HG03571 (cell line): ENCODE measurements at regions not wholly inside any gene's neighbourhood (a gene's known extent, or its start where the extent isn't known, plus 50 kb on each side); places are given as distances from the start of the nearest gene placed in this dataset.
"Not testable (repeated sequence)": the region's sequence is repeated elsewhere in the genome, so short reads cannot be mapped to it uniquely, and the experiment has no call there.

ENCODE experiments used
- ATAC-seq: cut with Tn5 transposase; IDR thresholded peaks from one replicate; pipeline ENCODE4 v1.9.1; 2021; ENCODE audit not compliant: unreplicated experiment

- no peak for ATAC-seq
Measured at GRCh38 chr2:35463805-35464596, 891.6 kb upstream of the CRIM1 start.

GRCh38 chr2:35462226-35462998 is 893.2 kb upstream of the CRIM1 start:
- no peak for ATAC-seq

GRCh38 chr2:35461406-35461805 is 894.2 kb upstream of the CRIM1 start:
- no peak for ATAC-seq

- ATAC-seq, result no peak
Measured at GRCh38 chr2:35454966-35455638, 900.5 kb upstream of the CRIM1 start.

GRCh38 chr2:35447821-35448220 is 907.8 kb upstream of the CRIM1 start:
- ATAC-seq, result no peak

- no peak for ATAC-seq
Measured at GRCh38 chr2:35447215-35447614, 908.4 kb upstream of the CRIM1 start.

DNA sequence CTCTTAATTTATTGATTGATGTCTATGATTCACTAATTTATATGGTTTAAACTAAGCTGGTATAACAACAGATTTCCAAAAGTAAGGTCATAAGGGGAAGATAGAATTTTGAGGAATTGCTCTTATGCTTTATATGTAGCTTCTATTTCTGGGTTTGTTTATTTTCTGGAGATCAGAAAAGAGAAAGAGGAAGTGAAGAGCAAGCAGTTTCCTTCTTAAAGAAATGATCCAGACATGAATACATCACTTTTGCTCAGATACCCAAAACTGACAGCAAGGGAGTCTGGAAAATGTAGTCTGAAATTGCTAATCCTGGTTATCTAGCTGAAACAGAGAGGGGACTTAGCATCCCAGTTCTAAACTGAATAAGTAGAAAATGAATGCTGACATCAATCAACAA is 912.5 kb upstream of the CRIM1 start:
- ATAC-seq, result no peak

DNA sequence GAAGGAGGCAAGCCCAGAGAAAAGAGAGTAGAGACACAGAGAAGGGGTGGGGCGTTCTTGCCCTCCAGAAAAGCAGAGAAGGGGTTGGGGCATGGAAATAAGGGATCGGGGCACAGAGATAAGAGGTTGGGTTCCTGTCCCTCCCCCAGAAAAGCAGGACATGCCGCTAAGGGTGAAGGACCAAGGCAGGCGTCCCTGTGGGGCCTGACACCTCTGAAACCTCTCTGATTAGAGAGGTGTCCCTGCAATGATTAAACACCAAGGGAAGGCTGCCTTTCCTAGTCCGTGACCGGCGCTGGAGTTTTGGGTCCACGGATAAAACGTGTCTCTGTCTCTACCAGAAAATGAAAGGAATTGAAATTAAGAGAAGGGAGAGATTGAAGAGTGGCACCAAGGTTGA is 914.0 kb upstream of the CRIM1 start:
- ATAC-seq, result not testable (repeated sequence)

DNA sequence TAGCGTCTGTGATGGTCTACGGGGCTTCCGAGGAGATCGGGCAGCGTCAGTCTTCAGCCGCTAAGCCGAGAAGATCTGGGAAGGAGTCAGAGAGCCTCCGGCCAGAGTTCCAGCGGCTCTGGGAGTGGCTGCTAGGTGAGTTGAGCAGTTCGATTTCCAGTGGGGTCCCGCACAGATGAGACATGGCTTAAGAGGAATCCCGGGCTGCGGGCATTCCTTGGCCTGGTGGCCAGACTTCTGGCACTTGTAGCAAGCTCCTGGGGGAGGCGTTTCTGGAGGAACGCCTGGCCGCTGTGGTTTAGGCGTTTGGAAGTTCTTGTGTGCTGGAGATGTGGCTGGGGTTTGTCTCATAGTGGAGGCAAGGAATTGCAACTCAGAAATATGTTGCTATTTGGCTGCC is 915.3 kb upstream of the CRIM1 start:
- ATAC-seq, result not testable (repeated sequence)

GRCh38 chr2:35436893-35437292 is 918.7 kb upstream of the CRIM1 start:
- ATAC-seq, result not testable (repeated sequence)

DNA sequence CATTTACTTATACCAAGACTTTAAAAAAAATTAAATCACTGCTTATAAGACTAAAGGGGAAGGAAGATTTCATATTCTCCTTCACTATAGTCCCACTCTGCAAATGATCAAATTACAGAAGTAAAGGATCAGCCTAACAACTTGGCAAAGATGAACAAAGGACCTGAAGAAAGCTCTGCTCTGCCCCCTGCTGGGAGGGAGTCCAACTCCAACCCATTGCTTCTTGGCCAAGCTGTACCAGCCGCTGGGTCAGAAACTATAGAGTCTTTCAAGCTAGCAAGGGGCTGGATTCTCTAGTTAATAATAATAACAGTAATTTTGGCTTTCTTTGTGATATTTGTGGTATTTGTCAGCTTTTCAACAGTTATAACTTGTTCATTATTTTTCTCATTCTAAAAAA is 927.0 kb upstream of the CRIM1 start:
- no peak for ATAC-seq

GRCh38 chr2:35421485-35421884 is 934.1 kb upstream of the CRIM1 start:
- ATAC-seq, result no peak

GRCh38 chr2:35417293-35417692 is 938.3 kb upstream of the CRIM1 start:
- no peak for ATAC-seq

- no peak for ATAC-seq
Measured at GRCh38 chr2:35416391-35417140, 939.0 kb upstream of the CRIM1 start.

DNA sequence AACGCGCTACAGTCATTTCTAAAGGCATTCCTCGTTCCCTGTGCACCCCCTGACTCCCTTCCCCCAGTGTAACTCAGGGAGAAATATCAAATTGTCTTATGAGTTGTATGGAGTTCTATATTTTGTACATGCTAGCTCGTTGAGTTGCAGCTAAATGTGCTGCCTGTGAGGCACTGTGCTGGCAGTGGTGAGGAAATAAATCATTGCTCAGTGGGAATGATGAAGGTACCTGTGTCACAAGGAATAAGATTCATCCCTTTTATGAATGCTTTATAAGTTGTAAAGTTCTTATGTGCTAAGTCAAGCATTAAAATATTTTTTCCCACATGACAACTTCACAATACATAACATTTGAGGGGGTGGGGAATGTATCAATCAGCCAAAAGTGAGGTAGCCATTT is 939.6 kb upstream of the CRIM1 start:
- ATAC-seq, result no peak

- no peak for ATAC-seq
Measured at GRCh38 chr2:35415282-35415681, 940.3 kb upstream of the CRIM1 start.

DNA sequence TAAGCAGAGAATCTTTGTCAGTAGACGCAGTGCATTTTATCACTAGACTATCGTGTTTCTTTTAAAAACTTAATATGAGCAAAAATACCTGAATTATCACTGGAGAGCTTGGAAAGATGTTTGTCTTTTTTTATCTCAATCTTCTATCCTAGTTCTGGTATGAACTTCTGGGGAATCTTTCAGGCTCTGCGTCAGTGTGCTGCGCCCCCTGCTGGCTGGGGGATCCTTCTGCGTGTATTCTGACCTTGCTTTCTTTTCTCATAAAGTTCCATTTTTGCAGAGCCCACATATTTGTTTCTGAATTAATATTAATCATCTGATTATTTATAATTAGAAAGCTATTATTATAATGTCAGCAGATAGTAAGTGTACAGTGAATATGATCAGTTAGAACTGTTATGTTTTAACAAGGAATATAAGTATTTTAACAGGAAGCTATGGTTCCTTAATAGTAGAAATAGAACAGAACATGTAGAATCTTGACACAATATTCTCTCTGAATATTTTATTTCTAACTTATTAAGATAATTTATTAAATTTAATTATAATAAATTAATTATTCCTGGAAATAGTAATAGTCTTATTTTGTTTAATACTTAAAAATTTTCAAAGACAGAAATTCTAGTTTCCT is 945.0 kb upstream of the CRIM1 start:
- no peak for ATAC-seq

DNA sequence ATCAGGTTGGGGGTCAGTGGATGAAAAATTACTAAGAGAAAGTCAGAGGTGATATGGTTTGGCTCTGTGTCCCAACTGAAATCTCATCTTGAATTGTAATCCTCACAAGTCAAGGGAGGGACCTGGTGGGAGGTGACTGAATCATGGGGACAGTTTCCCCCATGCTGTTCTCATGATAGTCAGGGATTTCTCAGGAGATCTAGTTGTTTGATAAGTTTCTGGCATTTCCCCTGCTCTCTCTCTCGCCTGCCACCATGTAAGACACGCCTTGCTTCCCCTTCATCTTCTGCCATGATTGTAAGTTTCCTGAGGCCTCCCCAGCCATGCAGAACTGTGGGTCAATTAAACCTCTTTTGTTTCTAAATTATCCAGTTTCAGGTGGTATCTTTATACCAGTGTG is 945.8 kb upstream of the CRIM1 start:
- no peak for ATAC-seq

GRCh38 chr2:35408320-35408719 is 947.3 kb upstream of the CRIM1 start:
- no peak for ATAC-seq

DNA sequence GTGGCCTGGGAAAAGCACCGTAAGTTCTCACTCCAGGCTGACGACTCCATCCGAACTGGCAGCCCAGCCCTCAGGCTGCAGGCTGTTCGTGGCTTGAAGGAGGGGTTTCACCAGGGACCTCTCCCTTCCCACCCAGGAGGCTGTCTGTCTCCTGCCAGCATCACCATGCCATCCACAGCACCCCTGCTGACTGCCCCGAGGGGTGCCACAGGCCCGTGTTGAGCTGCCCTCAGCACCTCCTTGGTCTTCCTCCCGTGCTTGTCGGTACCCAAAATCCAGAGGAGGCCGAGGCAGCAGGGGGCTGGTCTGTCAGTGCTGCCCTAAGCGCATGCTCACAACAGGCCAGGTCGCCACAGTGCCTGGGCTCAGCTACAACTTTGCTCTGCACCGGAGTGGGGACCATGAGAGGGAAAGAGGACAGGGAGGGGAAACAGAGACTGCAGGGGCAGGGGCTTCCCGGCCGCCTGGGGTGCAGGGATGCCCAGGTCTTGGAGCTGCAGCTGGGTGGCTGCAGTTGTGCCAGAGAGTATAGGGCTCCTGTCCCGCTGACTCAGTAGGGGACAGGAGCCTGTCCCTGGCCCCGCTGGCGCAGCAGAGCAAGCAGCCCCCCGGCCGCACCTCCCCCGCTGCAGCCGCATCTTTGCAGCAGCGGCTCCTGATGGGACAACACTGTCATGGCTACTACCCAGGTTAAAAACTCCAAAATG is 963.7 kb upstream of the CRIM1 start:
- ATAC-seq, result no peak
